ENCODE measurements at regions not wholly inside any gene's neighbourhood (a gene's known extent, or its start where the extent isn't known, plus 50 kb on each side); places are given as distances from the start of the nearest gene placed in this dataset.

- Histone ChIP-seq H2AFZ (ENCODE audit: low read length) (no peak overlapping the region), H2BK5ac (ENCODE audit: low read depth, low read length) (no peak overlapping the region), H3K27me3 (replicated peaks in 1 of 4; ENCODE audit: control insufficient read depth in 3 of 4, extremely low read depth in 1 of 4, insufficient read depth in 3 of 4, low read length in 3 of 4) (no peaks in the 10 kb centered on the region), H3K23me2 (ENCODE audit: low read depth, low read length) (no peaks in the 10 kb centered on the region), H3K4me2 (ENCODE audit: insufficient read depth in 1 of 2, low read depth in 2 of 2, low read length in 2 of 2) (no peak overlapping the region), H4K20me1 (replicated peaks in 1 of 2; ENCODE audit: control insufficient read depth in 1 of 2, insufficient read depth in 2 of 2, low read length in 2 of 2) (no peaks in the 10 kb centered on the region), H3K36me3 (ENCODE audit: control insufficient read depth in 2 of 4, insufficient read depth in 4 of 4, low read length in 3 of 4) (no peaks in the 10 kb centered on the region), H4K91ac (replicated peaks; ENCODE audit: insufficient read length, low read length) (no peak overlapping the region), H3K4me1 (replicated peaks in 1 of 4; ENCODE audit: control insufficient read depth in 3 of 4, insufficient read depth in 4 of 4, low read length in 3 of 4) (no peaks in the 10 kb centered on the region), H4K8ac (ENCODE audit: extremely low read depth, insufficient read depth, low read length) (no peak overlapping the region), H4K5ac (ENCODE audit: insufficient read length, low read depth, low read length) (no peak overlapping the region), H3K18ac (ENCODE audit: extremely low read depth, low read length) (no peak overlapping the region), H3K4me3 (ENCODE audit: extremely low read depth in 1 of 4, insufficient read depth in 2 of 4, low read depth in 3 of 4, low read length in 4 of 4) (no peak overlapping the region), H3K79me1 (ENCODE audit: low read depth, low read length) (no peaks in the 10 kb centered on the region), H3K14ac (ENCODE audit: insufficient read length) (no peak overlapping the region), H3K79me2 (ENCODE audit: control insufficient read depth in 1 of 2, insufficient read depth in 2 of 2, low read length in 2 of 2) (no peaks in the 10 kb centered on the region), H3K23ac (ENCODE audit: insufficient read length) (no peak overlapping the region), H3K9ac (replicated peaks in 1 of 4; ENCODE audit: extremely low read depth in 1 of 4, low read depth in 3 of 4, low read length in 3 of 4) (peak overlapping the region in 1 of 4 experiments; percentile 34; a peak in 1 of 7 replicates), H3K27ac (ENCODE audit: low read depth, low read length) (no peak overlapping the region), H3K56ac (replicated peaks; ENCODE audit: insufficient read length, low read depth, low read length) (no peak overlapping the region), H3K9me3 (ENCODE audit: insufficient read depth in 2 of 2, low read depth in 1 of 2, low read length in 1 of 2) (no peaks in the 10 kb centered on the region), H2BK120ac (replicated peaks; ENCODE audit: low read depth, low read length) (no peak overlapping the region), H2BK15ac (ENCODE audit: low read length) (no peak overlapping the region), H2AK5ac (ENCODE audit: low read depth, low read length) (no peak overlapping the region), H3K4ac (replicated peaks; ENCODE audit: insufficient read length, low read depth, low read length) (no peak overlapping the region), H2BK20ac (ENCODE audit: low read length) (no peak overlapping the region), H2BK12ac (ENCODE audit: low read depth, low read length) (no peak overlapping the region)
- FAIRE-seq, result no peak
- WGBS, 2 experiments (ENCODE audit: extremely low coverage in 1 of 2, insufficient coverage in 1 of 2, insufficient read length in 1 of 2, insufficient replicate concordance in 2 of 2, low coverage in 1 of 2, low lambda C conversion rate in 2 of 2, missing lambda C conversion rate in 1 of 2), result 94% methylated on average over 4 of the region's 4 CpGs; no CpG with 5 or more reads in 1 of the 2 experiments
- ChIA-PET POLR2A (ENCODE audit: partially characterized antibody) (no interaction called here), CTCF (ENCODE audit: partially characterized antibody) (no interaction called here)
- no peak for DNase-seq (ENCODE audit: low read depth in 1 of 2, low spot score in 2 of 2)
- TF ChIP-seq, protein P1, sequence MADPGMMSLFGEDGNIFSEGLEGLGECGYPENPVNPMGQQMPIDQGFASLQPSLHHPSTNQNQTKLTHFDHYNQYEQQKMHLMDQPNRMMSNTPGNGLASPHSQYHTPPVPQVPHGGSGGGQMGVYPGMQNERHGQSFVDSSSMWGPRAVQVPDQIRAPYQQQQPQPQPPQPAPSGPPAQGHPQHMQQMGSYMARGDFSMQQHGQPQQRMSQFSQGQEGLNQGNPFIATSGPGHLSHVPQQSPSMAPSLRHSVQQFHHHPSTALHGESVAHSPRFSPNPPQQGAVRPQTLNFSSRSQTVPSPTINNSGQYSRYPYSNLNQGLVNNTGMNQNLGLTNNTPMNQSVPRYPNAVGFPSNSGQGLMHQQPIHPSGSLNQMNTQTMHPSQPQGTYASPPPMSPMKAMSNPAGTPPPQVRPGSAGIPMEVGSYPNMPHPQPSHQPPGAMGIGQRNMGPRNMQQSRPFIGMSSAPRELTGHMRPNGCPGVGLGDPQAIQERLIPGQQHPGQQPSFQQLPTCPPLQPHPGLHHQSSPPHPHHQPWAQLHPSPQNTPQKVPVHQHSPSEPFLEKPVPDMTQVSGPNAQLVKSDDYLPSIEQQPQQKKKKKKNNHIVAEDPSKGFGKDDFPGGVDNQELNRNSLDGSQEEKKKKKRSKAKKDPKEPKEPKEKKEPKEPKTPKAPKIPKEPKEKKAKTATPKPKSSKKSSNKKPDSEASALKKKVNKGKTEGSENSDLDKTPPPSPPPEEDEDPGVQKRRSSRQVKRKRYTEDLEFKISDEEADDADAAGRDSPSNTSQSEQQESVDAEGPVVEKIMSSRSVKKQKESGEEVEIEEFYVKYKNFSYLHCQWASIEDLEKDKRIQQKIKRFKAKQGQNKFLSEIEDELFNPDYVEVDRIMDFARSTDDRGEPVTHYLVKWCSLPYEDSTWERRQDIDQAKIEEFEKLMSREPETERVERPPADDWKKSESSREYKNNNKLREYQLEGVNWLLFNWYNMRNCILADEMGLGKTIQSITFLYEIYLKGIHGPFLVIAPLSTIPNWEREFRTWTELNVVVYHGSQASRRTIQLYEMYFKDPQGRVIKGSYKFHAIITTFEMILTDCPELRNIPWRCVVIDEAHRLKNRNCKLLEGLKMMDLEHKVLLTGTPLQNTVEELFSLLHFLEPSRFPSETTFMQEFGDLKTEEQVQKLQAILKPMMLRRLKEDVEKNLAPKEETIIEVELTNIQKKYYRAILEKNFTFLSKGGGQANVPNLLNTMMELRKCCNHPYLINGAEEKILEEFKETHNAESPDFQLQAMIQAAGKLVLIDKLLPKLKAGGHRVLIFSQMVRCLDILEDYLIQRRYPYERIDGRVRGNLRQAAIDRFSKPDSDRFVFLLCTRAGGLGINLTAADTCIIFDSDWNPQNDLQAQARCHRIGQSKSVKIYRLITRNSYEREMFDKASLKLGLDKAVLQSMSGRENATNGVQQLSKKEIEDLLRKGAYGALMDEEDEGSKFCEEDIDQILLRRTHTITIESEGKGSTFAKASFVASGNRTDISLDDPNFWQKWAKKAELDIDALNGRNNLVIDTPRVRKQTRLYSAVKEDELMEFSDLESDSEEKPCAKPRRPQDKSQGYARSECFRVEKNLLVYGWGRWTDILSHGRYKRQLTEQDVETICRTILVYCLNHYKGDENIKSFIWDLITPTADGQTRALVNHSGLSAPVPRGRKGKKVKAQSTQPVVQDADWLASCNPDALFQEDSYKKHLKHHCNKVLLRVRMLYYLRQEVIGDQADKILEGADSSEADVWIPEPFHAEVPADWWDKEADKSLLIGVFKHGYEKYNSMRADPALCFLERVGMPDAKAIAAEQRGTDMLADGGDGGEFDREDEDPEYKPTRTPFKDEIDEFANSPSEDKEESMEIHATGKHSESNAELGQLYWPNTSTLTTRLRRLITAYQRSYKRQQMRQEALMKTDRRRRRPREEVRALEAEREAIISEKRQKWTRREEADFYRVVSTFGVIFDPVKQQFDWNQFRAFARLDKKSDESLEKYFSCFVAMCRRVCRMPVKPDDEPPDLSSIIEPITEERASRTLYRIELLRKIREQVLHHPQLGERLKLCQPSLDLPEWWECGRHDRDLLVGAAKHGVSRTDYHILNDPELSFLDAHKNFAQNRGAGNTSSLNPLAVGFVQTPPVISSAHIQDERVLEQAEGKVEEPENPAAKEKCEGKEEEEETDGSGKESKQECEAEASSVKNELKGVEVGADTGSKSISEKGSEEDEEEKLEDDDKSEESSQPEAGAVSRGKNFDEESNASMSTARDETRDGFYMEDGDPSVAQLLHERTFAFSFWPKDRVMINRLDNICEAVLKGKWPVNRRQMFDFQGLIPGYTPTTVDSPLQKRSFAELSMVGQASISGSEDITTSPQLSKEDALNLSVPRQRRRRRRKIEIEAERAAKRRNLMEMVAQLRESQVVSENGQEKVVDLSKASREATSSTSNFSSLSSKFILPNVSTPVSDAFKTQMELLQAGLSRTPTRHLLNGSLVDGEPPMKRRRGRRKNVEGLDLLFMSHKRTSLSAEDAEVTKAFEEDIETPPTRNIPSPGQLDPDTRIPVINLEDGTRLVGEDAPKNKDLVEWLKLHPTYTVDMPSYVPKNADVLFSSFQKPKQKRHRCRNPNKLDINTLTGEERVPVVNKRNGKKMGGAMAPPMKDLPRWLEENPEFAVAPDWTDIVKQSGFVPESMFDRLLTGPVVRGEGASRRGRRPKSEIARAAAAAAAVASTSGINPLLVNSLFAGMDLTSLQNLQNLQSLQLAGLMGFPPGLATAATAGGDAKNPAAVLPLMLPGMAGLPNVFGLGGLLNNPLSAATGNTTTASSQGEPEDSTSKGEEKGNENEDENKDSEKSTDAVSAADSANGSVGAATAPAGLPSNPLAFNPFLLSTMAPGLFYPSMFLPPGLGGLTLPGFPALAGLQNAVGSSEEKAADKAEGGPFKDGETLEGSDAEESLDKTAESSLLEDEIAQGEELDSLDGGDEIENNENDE (IDR thresholded peaks at IDR 0.05; ENCODE audit: insufficient replicate concordance, low read length), result no peak
These were observed 131.3 kb downstream of the BACH1 start for GRCh38 chr21:29430030-29430429.

Measured in H1 (cell line).